ENCODE measurements at regions not wholly inside any gene's neighbourhood (a gene's known extent, or its start where the extent isn't known, plus 50 kb on each side); places are given as distances from the start of the nearest gene placed in this dataset.
"Not testable (repeated sequence)": the region's sequence is repeated elsewhere in the genome, so short reads cannot be mapped to it uniquely, and the experiment has no call there.

DNA sequence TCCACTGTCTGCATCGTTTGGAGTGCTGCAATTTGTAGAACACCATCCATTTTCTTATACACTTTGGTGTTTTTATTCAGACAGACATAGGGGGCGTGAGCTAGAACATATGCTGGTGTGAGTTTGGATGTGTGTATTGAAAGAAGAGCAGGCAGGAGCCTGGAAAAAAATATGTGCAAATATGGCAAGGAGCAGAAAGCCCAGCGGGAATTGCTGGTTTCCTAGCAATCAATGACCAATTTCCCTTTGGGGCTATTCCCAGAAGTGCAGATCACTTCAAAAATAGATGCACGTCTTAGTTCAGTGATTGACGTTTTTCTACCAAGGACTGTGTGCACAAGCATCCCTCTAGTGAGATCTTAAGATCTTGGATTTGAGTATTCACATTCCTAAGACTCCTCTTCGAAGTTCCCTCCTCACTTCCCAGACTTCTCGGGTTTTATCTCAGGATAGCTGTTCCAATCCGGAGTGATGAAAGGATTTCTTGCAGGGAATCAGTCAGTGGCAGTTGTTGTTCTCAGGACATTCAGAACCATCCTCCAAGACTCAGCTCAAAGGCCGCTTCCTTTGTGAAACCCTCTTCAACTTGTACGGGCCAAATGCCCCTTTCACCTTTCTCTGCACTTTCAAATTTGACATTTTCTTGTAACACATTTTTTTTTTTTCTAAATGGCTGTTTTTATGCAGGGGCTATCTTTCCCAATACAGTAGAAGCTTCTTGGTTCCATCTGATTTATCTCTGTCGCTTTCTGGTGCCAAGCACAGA, 268.7 kb upstream of the ASIC2 start:
- no peaks in the 10 kb centered on the region for H3K9me3 Mint-ChIP-seq
- no peak overlapping the region for H3K4me3 Mint-ChIP-seq
- DNase-seq (ENCODE audit: low spot score in 2 of 2) (no peak), ATAC-seq (replicated peaks; ENCODE audit: extremely low read depth, poor library complexity, severe bottlenecking) (no peak)
- no peaks in the 10 kb centered on the region for H3K4me1 Mint-ChIP-seq
- peaks cover 2% of the 10 kb centered on the region for H3K36me3 Mint-ChIP-seq (ENCODE audit: insufficient read depth)
- no peak overlapping the region for H3K27ac Mint-ChIP-seq (ENCODE audit: low read depth)
- H3K27me3 Mint-ChIP-seq = peaks cover 43% of the 10 kb centered on the region

GRCh38 chr17:33562792-33563191, 269.7 kb upstream of the ASIC2 start:
- DNase-seq (ENCODE audit: low spot score in 2 of 2) (no peak), ATAC-seq (replicated peaks; ENCODE audit: extremely low read depth, poor library complexity, severe bottlenecking) (no peak)
- Mint-ChIP-seq H3K9me3 (no peaks in the 10 kb centered on the region), H3K27me3 (peaks cover 51% of the 10 kb centered on the region), H3K36me3 (ENCODE audit: insufficient read depth) (peaks cover 2% of the 10 kb centered on the region), H3K4me1 (no peaks in the 10 kb centered on the region), H3K27ac (ENCODE audit: low read depth) (no peak overlapping the region), H3K4me3 (no peak overlapping the region)

- H3K4me1 Mint-ChIP-seq = no peaks in the 10 kb centered on the region
- no peak overlapping the region for H3K27ac Mint-ChIP-seq (ENCODE audit: low read depth)
- H3K36me3 Mint-ChIP-seq (ENCODE audit: insufficient read depth) = peaks cover 2% of the 10 kb centered on the region
- ATAC-seq (replicated peaks; ENCODE audit: extremely low read depth, poor library complexity, severe bottlenecking) = no peak
- H3K4me3 Mint-ChIP-seq = no peak overlapping the region
- peaks cover 50% of the 10 kb centered on the region for H3K27me3 Mint-ChIP-seq
- no peaks in the 10 kb centered on the region for H3K9me3 Mint-ChIP-seq
- DNase-seq (ENCODE audit: low spot score in 2 of 2) = no peak
Measured at GRCh38 chr17:33564146-33564545, 271.1 kb upstream of the ASIC2 start.

GRCh38 chr17:33567223-33567622, 274.1 kb upstream of the ASIC2 start:
- Mint-ChIP-seq H3K9me3 (no peaks in the 10 kb centered on the region), H3K4me1 (no peaks in the 10 kb centered on the region), H3K36me3 (ENCODE audit: insufficient read depth) (no peaks in the 10 kb centered on the region), H3K27me3 (peaks cover 26% of the 10 kb centered on the region), H3K27ac (ENCODE audit: low read depth) (no peak overlapping the region), H3K4me3 (no peak overlapping the region)
- DNase-seq (ENCODE audit: low spot score in 2 of 2) (no peak), ATAC-seq (replicated peaks; ENCODE audit: extremely low read depth, poor library complexity, severe bottlenecking) (no peak)

DNA sequence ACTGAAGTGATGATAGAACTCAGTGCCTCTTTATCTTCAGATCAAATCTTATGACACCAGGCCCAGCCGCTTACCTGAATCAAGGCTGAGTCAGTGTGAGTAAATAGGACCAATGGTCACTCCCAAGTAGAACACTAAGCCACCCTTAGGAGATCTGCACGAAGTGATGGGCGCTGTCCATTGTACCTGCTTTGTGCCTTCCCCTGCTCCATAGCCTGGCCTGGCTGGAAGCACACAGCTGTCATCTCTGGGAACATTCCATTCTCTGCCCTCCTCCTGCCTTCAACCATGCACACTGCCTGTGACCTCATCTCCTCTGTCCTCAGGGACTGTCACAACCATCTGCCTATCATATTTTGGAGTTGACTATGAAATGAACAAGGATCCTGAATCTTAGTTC, 279.5 kb upstream of the ASIC2 start:
- H3K4me3 Mint-ChIP-seq = no peak overlapping the region
- DNase-seq (ENCODE audit: low spot score in 2 of 2) (no peak), ATAC-seq (replicated peaks; ENCODE audit: extremely low read depth, poor library complexity, severe bottlenecking) (no peak)
- H3K9me3 Mint-ChIP-seq = no peaks in the 10 kb centered on the region
- H3K36me3 Mint-ChIP-seq (ENCODE audit: insufficient read depth) = no peaks in the 10 kb centered on the region
- H3K27me3 Mint-ChIP-seq = peaks cover 33% of the 10 kb centered on the region
- no peaks in the 10 kb centered on the region for H3K4me1 Mint-ChIP-seq
- H3K27ac Mint-ChIP-seq (ENCODE audit: low read depth) = no peak overlapping the region

GRCh38 chr17:33574942-33575445, 281.9 kb upstream of the ASIC2 start:
- Mint-ChIP-seq H3K4me3 (no peak overlapping the region), H3K27ac (ENCODE audit: low read depth) (no peak overlapping the region), H3K36me3 (ENCODE audit: insufficient read depth) (no peaks in the 10 kb centered on the region), H3K4me1 (no peaks in the 10 kb centered on the region), H3K9me3 (no peaks in the 10 kb centered on the region), H3K27me3 (peaks cover 40% of the 10 kb centered on the region)
- DNase-seq (ENCODE audit: low spot score in 2 of 2) (no peak), ATAC-seq (replicated peaks; ENCODE audit: extremely low read depth, poor library complexity, severe bottlenecking) (no peak)

DNA sequence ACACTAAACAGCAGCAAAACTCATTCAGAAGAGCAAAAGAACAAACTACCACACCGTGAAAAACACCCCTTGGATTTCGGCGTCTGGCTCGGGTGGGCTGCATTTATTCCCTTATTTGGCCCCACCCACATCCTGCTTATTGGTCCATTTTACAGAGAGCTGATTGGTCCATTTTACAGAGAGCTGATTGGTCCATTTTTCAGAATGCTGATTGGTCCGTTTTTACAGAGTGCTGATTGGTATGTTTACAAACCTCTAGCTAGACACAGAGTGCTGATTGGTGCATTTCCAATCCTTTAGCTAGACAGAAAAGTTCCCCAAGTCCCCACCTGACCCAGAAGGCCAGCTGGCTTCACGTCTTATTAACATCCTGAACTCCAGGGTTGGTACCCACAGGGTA, 286.6 kb upstream of the ASIC2 start:
- H3K4me1 Mint-ChIP-seq; H3K4me3 Mint-ChIP-seq; DNase-seq (ENCODE audit: low spot score in 2 of 2); H3K36me3 Mint-ChIP-seq (ENCODE audit: insufficient read depth); ATAC-seq (replicated peaks; ENCODE audit: extremely low read depth, poor library complexity, severe bottlenecking); H3K27ac Mint-ChIP-seq (ENCODE audit: low read depth); H3K9me3 Mint-ChIP-seq: not testable (repeated sequence)
- H3K27me3 Mint-ChIP-seq = peaks cover 23% of the 10 kb centered on the region

- DNase-seq (ENCODE audit: low spot score in 2 of 2) = no peak
- Mint-ChIP-seq H3K4me1 (no peaks in the 10 kb centered on the region), H3K27me3 (peaks cover 27% of the 10 kb centered on the region), H3K36me3 (ENCODE audit: insufficient read depth) (no peaks in the 10 kb centered on the region), H3K4me3 (no peak overlapping the region), H3K27ac (ENCODE audit: low read depth) (no peak overlapping the region), H3K9me3 (no peaks in the 10 kb centered on the region)
- ATAC-seq (replicated peaks; ENCODE audit: extremely low read depth, poor library complexity, severe bottlenecking) = no peak
Measured at GRCh38 chr17:33580215-33580614, 287.1 kb upstream of the ASIC2 start.

- Mint-ChIP-seq H3K9me3 (no peaks in the 10 kb centered on the region), H3K4me1 (no peaks in the 10 kb centered on the region), H3K36me3 (ENCODE audit: insufficient read depth) (no peaks in the 10 kb centered on the region), H3K27ac (ENCODE audit: low read depth) (no peak overlapping the region), H3K4me3 (no peak overlapping the region), H3K27me3 (peaks cover 19% of the 10 kb centered on the region)
- DNase-seq (ENCODE audit: low spot score in 2 of 2) (no peak), ATAC-seq (replicated peaks; ENCODE audit: extremely low read depth, poor library complexity, severe bottlenecking) (no peak)
Measured at GRCh38 chr17:33582661-33583060, 289.6 kb upstream of the ASIC2 start.

DNA sequence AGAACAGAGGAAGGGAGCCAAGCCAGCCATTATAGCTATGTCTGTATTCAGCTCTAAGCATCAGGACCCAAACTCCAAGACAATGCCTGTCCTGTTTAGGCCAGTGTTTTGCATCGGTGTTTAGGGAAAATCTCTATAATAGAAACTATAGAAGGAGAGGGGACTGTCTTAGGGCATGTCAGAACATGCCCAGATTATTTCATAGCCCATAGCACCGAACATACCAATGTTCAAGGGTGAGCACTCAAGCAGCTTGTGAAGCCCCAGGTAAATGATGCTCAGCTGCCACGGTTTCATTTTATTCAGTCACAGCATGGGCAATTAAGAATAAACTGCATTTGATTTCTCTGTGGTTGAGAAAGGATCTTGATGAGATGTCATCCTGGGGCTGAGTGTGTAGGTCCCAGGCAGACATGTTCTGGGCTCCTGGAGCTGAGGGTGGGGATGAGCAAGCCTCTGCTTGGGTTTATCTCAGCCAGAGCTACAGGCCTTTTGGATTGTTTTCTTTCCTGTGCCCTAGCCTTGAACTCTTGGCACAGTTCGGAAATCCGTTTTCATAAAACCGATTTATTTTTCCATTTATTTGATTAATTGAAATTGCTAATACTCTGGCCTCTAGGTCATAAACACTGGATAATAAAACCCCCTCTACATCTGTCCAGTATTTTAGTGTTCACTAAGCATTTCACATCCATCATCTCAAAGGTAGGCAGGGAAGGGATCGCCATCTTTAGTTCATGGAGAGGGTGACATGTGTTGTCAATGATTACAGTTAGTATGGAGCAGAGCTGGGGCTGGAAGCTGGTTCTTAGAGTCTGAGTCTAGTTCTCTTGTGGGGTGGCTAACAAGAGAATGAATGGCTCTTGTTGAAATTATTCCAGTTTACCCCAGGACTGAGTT, 290.7 kb upstream of the ASIC2 start:
- no peak for DNase-seq (ENCODE audit: low spot score in 2 of 2)
- Mint-ChIP-seq H3K27me3 (peaks cover 20% of the 10 kb centered on the region), H3K4me1 (no peaks in the 10 kb centered on the region), H3K4me3 (no peak overlapping the region), H3K27ac (ENCODE audit: low read depth) (no peak overlapping the region), H3K36me3 (ENCODE audit: insufficient read depth) (no peaks in the 10 kb centered on the region), H3K9me3 (no peaks in the 10 kb centered on the region)
- ATAC-seq (replicated peaks; ENCODE audit: extremely low read depth, poor library complexity, severe bottlenecking) = no peak

DNA sequence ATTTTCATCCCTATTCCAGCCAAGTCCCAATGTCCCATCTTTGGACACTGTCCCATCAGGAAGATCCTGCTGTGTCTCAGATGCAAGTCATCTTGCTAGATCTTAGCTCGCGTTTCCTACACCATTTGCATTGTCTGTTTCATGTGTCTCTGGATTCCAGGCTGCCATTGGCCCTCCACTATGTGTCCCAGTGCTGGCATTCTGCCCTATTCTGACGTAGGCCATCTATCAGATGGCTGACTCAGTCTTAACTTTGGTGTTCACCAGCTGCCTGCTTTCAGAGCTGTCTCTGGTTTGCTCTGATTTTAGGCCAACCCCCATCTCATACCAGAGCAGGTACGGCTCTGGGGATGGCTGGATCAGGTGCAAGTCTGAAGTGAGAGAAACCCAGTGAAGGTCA, 300.9 kb upstream of the ASIC2 start:
- ATAC-seq (replicated peaks; ENCODE audit: extremely low read depth, poor library complexity, severe bottlenecking) (no peak), DNase-seq (ENCODE audit: low spot score in 2 of 2) (no peak)
- Mint-ChIP-seq H3K27ac (ENCODE audit: low read depth) (no peak overlapping the region), H3K4me3 (no peak overlapping the region), H3K36me3 (ENCODE audit: insufficient read depth) (no peaks in the 10 kb centered on the region), H3K9me3 (no peaks in the 10 kb centered on the region), H3K27me3 (peaks cover 35% of the 10 kb centered on the region), H3K4me1 (no peaks in the 10 kb centered on the region)

DNA sequence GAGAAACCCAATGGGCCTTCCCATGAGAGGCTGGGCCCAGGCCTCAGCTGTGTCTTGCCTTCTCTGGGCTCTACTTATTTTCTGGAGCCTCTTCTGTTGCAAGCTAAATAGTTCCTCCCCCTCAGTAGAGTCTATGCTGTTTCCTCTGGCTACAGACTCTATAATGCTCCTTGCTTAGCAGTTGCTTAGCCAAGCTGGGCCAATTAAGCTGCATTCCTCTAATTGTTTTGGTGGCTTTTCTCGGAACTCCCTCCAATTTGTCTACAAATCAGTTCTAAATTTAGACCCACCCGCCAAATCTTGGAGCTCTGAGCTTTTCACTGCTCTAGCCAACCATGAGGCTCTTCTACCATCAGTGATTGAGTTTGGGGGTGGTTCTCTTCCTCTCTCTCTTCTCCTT, 302.7 kb upstream of the ASIC2 start:
- no peaks in the 10 kb centered on the region for H3K36me3 Mint-ChIP-seq (ENCODE audit: insufficient read depth)
- peaks cover 23% of the 10 kb centered on the region for H3K27me3 Mint-ChIP-seq
- no peak overlapping the region for H3K27ac Mint-ChIP-seq (ENCODE audit: low read depth)
- no peak overlapping the region for H3K4me3 Mint-ChIP-seq
- no peaks in the 10 kb centered on the region for H3K9me3 Mint-ChIP-seq
- H3K4me1 Mint-ChIP-seq = no peaks in the 10 kb centered on the region
- ATAC-seq (replicated peaks; ENCODE audit: extremely low read depth, poor library complexity, severe bottlenecking) = no peak
- no peak for DNase-seq (ENCODE audit: low spot score in 2 of 2)

DNA sequence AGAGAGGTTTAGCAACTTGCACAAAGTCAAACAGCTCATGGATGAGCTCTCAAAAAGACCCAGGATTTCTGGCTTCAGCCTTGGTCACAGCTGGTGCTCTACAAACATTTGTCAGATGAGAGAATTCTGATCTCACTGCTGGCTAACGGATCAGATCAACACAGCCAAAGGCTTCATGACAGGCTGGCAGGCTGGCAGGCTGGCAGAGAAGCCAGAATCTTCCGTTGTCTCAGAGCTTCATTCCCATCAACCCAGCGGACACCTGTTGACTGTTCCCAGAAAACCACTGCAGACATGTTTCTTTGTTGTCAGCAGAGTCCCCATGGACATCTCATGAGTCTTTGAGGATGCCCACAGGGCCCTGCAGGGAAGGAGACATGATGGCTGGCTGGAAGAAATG, 303.8 kb upstream of the ASIC2 start:
- DNase-seq (ENCODE audit: low spot score in 2 of 2) (no peak), ATAC-seq (replicated peaks; ENCODE audit: extremely low read depth, poor library complexity, severe bottlenecking) (no peak)
- Mint-ChIP-seq H3K27me3 (peaks cover 20% of the 10 kb centered on the region), H3K36me3 (ENCODE audit: insufficient read depth) (no peaks in the 10 kb centered on the region), H3K4me3 (no peak overlapping the region), H3K27ac (ENCODE audit: low read depth) (no peak overlapping the region), H3K9me3 (no peaks in the 10 kb centered on the region), H3K4me1 (no peaks in the 10 kb centered on the region)
